H1 (cell line): ENCODE measurements at regions not wholly inside any gene's neighbourhood (a gene's known extent, or its start where the extent isn't known, plus 50 kb on each side); places are given as distances from the start of the nearest gene placed in this dataset.

Experiments
- CTCF ChIA-PET: fragments of 300-600 bp; sonication (Branson Sonifier 250); formaldehyde crosslinking; loops from one replicate; lab custom pipeline; 2021; ENCODE audit not compliant: partially characterized antibody; lab: Charles Lee
- POLR2A ChIA-PET: fragments of 300-600 bp; sonication (Branson Sonifier 250); formaldehyde crosslinking; loops from one replicate; lab custom pipeline; 2021; ENCODE audit warnings: inconsistent platforms; ENCODE audit not compliant: partially characterized antibody; lab: Charles Lee
- DNase-seq, 2 experiments: peaks; one replicate each; pipeline versions ENCODE4 v3.0.0 to v3.0.0-alpha.2; 2010 to 2022; ENCODE audit warnings: low spot score in 2 of 2, low read depth in 1 of 2, mixed read lengths in 1 of 2
- FAIRE-seq: peaks from 2 replicates; lab custom pipeline; 2011; peaks lifted over from hg19 to GRCh38; lab: Jason Lieb, UNC
- H2AFZ ChIP-seq: 2 replicates; pipeline ENCODE4 v1.8.1; 2012; ENCODE audit warnings: low read length, inconsistent platforms
- H2AK5ac ChIP-seq: 2 replicates; pipeline ENCODE4 v1.6.1; 2013; ENCODE audit warnings: low read depth, low read length
- H2BK120ac ChIP-seq: replicated peaks from 2 replicates; pipeline ENCODE3; 2013; ENCODE audit warnings: low read depth, low read length, inconsistent platforms
- H2BK12ac ChIP-seq: 2 replicates; pipeline ENCODE4 v1.6.1; 2013; ENCODE audit warnings: low read depth, low read length
- H2BK15ac ChIP-seq: 2 replicates; pipeline ENCODE4 v1.6.1; 2013; ENCODE audit warnings: low read length
- H2BK20ac ChIP-seq: 2 replicates; pipeline ENCODE4 v1.6.1; 2013; ENCODE audit warnings: low read length
- H2BK5ac ChIP-seq: 2 replicates; pipeline ENCODE4 v1.6.1; 2013; ENCODE audit warnings: low read depth, low read length
- H3K14ac ChIP-seq: 2 replicates; pipeline ENCODE4 v1.6.1; 2013; ENCODE audit warnings: inconsistent platforms; ENCODE audit not compliant: insufficient read length
- H3K18ac ChIP-seq: 2 replicates; pipeline ENCODE4 v1.6.1; 2013; ENCODE audit warnings: low read length; ENCODE audit errors: extremely low read depth
- H3K23ac ChIP-seq: 2 replicates; pipeline ENCODE4 v1.6.1; 2013; ENCODE audit warnings: inconsistent platforms; ENCODE audit not compliant: insufficient read length
- H3K23me2 ChIP-seq: 2 replicates; pipeline ENCODE4 v1.6.1; 2013; ENCODE audit warnings: low read depth, low read length
- H3K27ac ChIP-seq: 2 replicates; pipeline ENCODE4 v1.6.1; 2011; ENCODE audit warnings: low read depth, low read length, inconsistent platforms
- H3K27me3 ChIP-seq, 4 experiments: replicated peaks in 1 of 4; 1 replicate in 1 of 4; 2 replicates in 3 of 4; pipeline versions ENCODE4 v1.6.1 to v1.8.1; 2011 to 2013; ENCODE audit warnings: low read length in 3 of 4, mild to moderate bottlenecking in 3 of 4, inconsistent platforms in 2 of 4, mixed read lengths in 2 of 4, moderate library complexity in 1 of 4; ENCODE audit not compliant: control insufficient read depth in 3 of 4, insufficient read depth in 3 of 4; ENCODE audit errors: extremely low read depth in 1 of 4
- H3K36me3 ChIP-seq, 4 experiments: 2 replicates each; pipeline versions ENCODE4 v1.6.1 to v1.8.1; 2011 to 2013; ENCODE audit warnings: mild to moderate bottlenecking in 4 of 4, low read length in 3 of 4, moderate library complexity in 2 of 4, control low read depth in 1 of 4, inconsistent platforms in 1 of 4; ENCODE audit not compliant: insufficient read depth in 4 of 4, control insufficient read depth in 2 of 4
- H3K4ac ChIP-seq: replicated peaks from 2 replicates; pipeline ENCODE3; 2013; ENCODE audit warnings: low read length, low read depth, mixed read lengths, inconsistent platforms; ENCODE audit not compliant: insufficient read length
- H3K4me1 ChIP-seq, 4 experiments: replicated peaks in 1 of 4; 1 replicate in 1 of 4; 2 replicates in 3 of 4; pipeline versions ENCODE4 v1.6.1 to v1.8.1; 2011 to 2013; ENCODE audit warnings: low read length in 3 of 4, inconsistent platforms in 2 of 4, mixed read lengths in 1 of 4; ENCODE audit not compliant: insufficient read depth in 4 of 4, control insufficient read depth in 3 of 4
- H3K4me2 ChIP-seq, 2 experiments: 2 replicates each; pipeline versions ENCODE4 v1.6.1 to v1.8.1; 2011 to 2013; ENCODE audit warnings: low read depth in 2 of 2, low read length in 2 of 2, control low read depth in 1 of 2, inconsistent platforms in 1 of 2, mild to moderate bottlenecking in 1 of 2; ENCODE audit not compliant: insufficient read depth in 1 of 2
- H3K4me3 ChIP-seq, 4 experiments: fragments of 200-600, 300-600 bp in 1 of 4; sonication (generic), shearing (Covaris generic), sonication (Bioruptor Twin) in 1 of 4; 2 replicates each; pipeline versions ENCODE4 v1.5.1 to v1.8.1; 2011 to 2016; ENCODE audit warnings: low read length in 4 of 4, low read depth in 3 of 4, control low read depth in 2 of 4, inconsistent platforms in 2 of 4, mild to moderate bottlenecking in 2 of 4, mixed read lengths in 1 of 4, moderate library complexity in 1 of 4; ENCODE audit not compliant: insufficient read depth in 2 of 4; ENCODE audit errors: extremely low read depth in 1 of 4
- H3K56ac ChIP-seq: replicated peaks from 2 replicates; pipeline ENCODE3; 2013; ENCODE audit warnings: low read depth, mild to moderate bottlenecking, mixed read lengths, low read length, inconsistent platforms; ENCODE audit not compliant: insufficient read length
- H3K79me1 ChIP-seq: 2 replicates; pipeline ENCODE4 v1.6.1; 2013; ENCODE audit warnings: low read depth, low read length, control low read depth
- H3K79me2 ChIP-seq, 2 experiments: 2 replicates each; pipeline versions ENCODE4 v1.6.1 to v1.8.1; 2012 to 2013; ENCODE audit warnings: low read length in 2 of 2, mild to moderate bottlenecking in 2 of 2, inconsistent platforms in 1 of 2; ENCODE audit not compliant: insufficient read depth in 2 of 2, control insufficient read depth in 1 of 2
- H3K9ac ChIP-seq, 4 experiments: replicated peaks in 1 of 4; 1 replicate in 1 of 4; 2 replicates in 3 of 4; pipeline versions ENCODE4 v1.6.1 to v1.8.1; 2011 to 2013; ENCODE audit warnings: low read depth in 3 of 4, low read length in 3 of 4, control low read depth in 2 of 4, mild to moderate bottlenecking in 2 of 4, moderate library complexity in 2 of 4, inconsistent platforms in 1 of 4; ENCODE audit errors: extremely low read depth in 1 of 4
- H3K9me3 ChIP-seq, 2 experiments: 2 replicates each; pipeline versions ENCODE4 v1.6.1 to v1.8.1; 2012 to 2013; ENCODE audit warnings: mild to moderate bottlenecking in 2 of 2, moderate library complexity in 2 of 2, control low read depth in 1 of 2, inconsistent platforms in 1 of 2, low read depth in 1 of 2, low read length in 1 of 2, mixed read lengths in 1 of 2; ENCODE audit not compliant: insufficient read depth in 2 of 2
- H4K20me1 ChIP-seq, 2 experiments: replicated peaks in 1 of 2; 2 replicates each; pipeline versions ENCODE3 to v1.8.1; 2011 to 2013; ENCODE audit warnings: inconsistent platforms in 2 of 2, low read length in 2 of 2, mild to moderate bottlenecking in 1 of 2; ENCODE audit not compliant: insufficient read depth in 2 of 2, control insufficient read depth in 1 of 2
- H4K5ac ChIP-seq: 2 replicates; pipeline ENCODE4 v1.6.1; 2013; ENCODE audit warnings: low read length, low read depth, mixed read lengths, inconsistent platforms; ENCODE audit not compliant: insufficient read length
- H4K8ac ChIP-seq: 2 replicates; pipeline ENCODE4 v1.8.0; 2013; ENCODE audit warnings: mild to moderate bottlenecking, moderate library complexity, low read length, inconsistent platforms; ENCODE audit not compliant: insufficient read depth; ENCODE audit errors: extremely low read depth
- H4K91ac ChIP-seq: replicated peaks from 2 replicates; pipeline ENCODE3; 2013; ENCODE audit warnings: low read length, mixed read lengths, inconsistent platforms; ENCODE audit not compliant: insufficient read length
- ASH2L ChIP-seq: fragments of 200-600, 300-600 bp; sonication (generic); IDR thresholded peaks from one replicate; pipeline ENCODE4 v1.7.1; 2017; ENCODE audit warnings: low read length
- CHD1 ChIP-seq: IDR thresholded peaks from 2 replicates; pipeline ENCODE4 v1.6.1; 2012; ENCODE audit warnings: low read depth, low read length, improper control_type of control experiment
- EGR1 ChIP-seq: IDR thresholded peaks from 2 replicates; pipeline ENCODE4 v1.6.1; 2011; ENCODE audit warnings: low read depth, low read length, borderline replicate concordance
- FOSL1 ChIP-seq: IDR thresholded peaks from 2 replicates; pipeline ENCODE4 v1.6.1; 2011; ENCODE audit warnings: mild to moderate bottlenecking, low read depth, low read length, moderate library complexity; ENCODE audit not compliant: insufficient read depth
- GTF2F1 ChIP-seq: IDR thresholded peaks from 2 replicates; pipeline ENCODE4 v1.6.1; 2012; ENCODE audit warnings: low read depth, low read length, improper control_type of control experiment, borderline replicate concordance
- KDM1A ChIP-seq: fragments of 200-600, 300-600 bp; sonication (generic); IDR thresholded peaks from 2 replicates; pipeline ENCODE4 v1.7.1; 2016; ENCODE audit warnings: mild to moderate bottlenecking, low read length, borderline replicate concordance
- KDM4A ChIP-seq: IDR thresholded peaks from one replicate; pipeline ENCODE4 v1.7.1; 2012; ENCODE audit warnings: low read depth, mild to moderate bottlenecking, moderate library complexity, low read length, inconsistent platforms; ENCODE audit not compliant: severe bottlenecking
- RBBP5 ChIP-seq: IDR thresholded peaks from 2 replicates; pipeline ENCODE4 v1.7.1; 2012; ENCODE audit warnings: low read depth, mild to moderate bottlenecking, inconsistent platforms, low read length, moderate library complexity, borderline replicate concordance
- SAP30 ChIP-seq: fragments of 300-600 bp; sonication (generic); IDR thresholded peaks from 2 replicates; pipeline ENCODE4 v1.7.1; 2012; ENCODE audit warnings: low read length, moderate library complexity, mild to moderate bottlenecking, inconsistent platforms; ENCODE audit not compliant: insufficient read depth, insufficient replicate concordance
- SIX5 ChIP-seq: IDR thresholded peaks from 2 replicates; pipeline ENCODE4 v1.6.1; 2011; ENCODE audit warnings: mild to moderate bottlenecking, low read depth, low read length
- SP1 ChIP-seq: IDR thresholded peaks from 2 replicates; pipeline ENCODE4 v1.6.1; 2011; ENCODE audit warnings: low read depth, low read length
- TBP ChIP-seq: IDR thresholded peaks from 2 replicates; pipeline ENCODE4 v1.6.1; 2011; ENCODE audit warnings: low read depth, low read length, improper control_type of control experiment
- ZNF274 ChIP-seq: IDR thresholded peaks from 2 replicates; pipeline ENCODE4 v1.7.0; 2012; ENCODE audit warnings: low read length, borderline replicate concordance; ENCODE audit errors: extremely low read depth
- WGBS, 2 experiments: shearing (Covaris generic) in 1 of 2; methylation state at CpG; one replicate each; pipeline versions ENCODE4 v1.1.6 to v1.1.7; 2013 to 2015; ENCODE audit warnings: low lambda C conversion rate in 2 of 2, mixed read lengths in 2 of 2, inconsistent platforms in 1 of 2, low coverage in 1 of 2, missing lambda C conversion rate in 1 of 2; ENCODE audit not compliant: insufficient replicate concordance in 2 of 2, insufficient coverage in 1 of 2, insufficient read length in 1 of 2; ENCODE audit errors: extremely low coverage in 1 of 2, missing lambda C conversion rate in 1 of 2; 5-methylcytosine and 5-hydroxymethylcytosine counted together

GRCh38 chr2:239465017-239466001 is 64.5 kb upstream of the HDAC4 start:
- H3K4me1 ChIP-seq = no peaks in the 10 kb centered on the region
- no peak overlapping the region for H4K5ac ChIP-seq
- no peak overlapping the region for H3K27ac ChIP-seq
- no peak overlapping the region for H3K23ac ChIP-seq
- no peak overlapping the region for H2BK5ac ChIP-seq
- H4K8ac ChIP-seq = no peak overlapping the region; the same call in 1 of the 2 replicates
- no peaks in the 10 kb centered on the region for H3K79me1 ChIP-seq
- H3K36me3 ChIP-seq = no peaks in the 10 kb centered on the region
- H2BK120ac ChIP-seq = no peak overlapping the region
- no peak overlapping the region for H3K14ac ChIP-seq
- ChIA-PET CTCF (interaction anchor here (1.5 kb wide), 1 partner anchor 22 kb away, joined by 3 read pairs; no protein-coding TSS in a partner anchor), POLR2A (no interaction called here)
- no peaks in the 10 kb centered on the region for H3K27me3 ChIP-seq
- no peak overlapping the region for H2AK5ac ChIP-seq
- no peak overlapping the region for H2BK20ac ChIP-seq
- no peak overlapping the region for H3K9ac ChIP-seq
- H3K79me2 ChIP-seq = no peaks in the 10 kb centered on the region
- H4K20me1 ChIP-seq = peaks cover 0 to 1% of the 10 kb centered on the region in 2 experiments
- DNase-seq = no peak
- FAIRE-seq = no peak
- H3K23me2 ChIP-seq = peaks cover 7% of the 10 kb centered on the region; the same call in 1 of the 2 replicates
- H2AFZ ChIP-seq = no peak overlapping the region
- no peak overlapping the region for H2BK15ac ChIP-seq
- no peak overlapping the region for H3K4ac ChIP-seq
- H4K91ac ChIP-seq = no peak overlapping the region
- no peak overlapping the region for H3K4me2 ChIP-seq
- no peak overlapping the region for H3K56ac ChIP-seq
- no peak overlapping the region for H3K4me3 ChIP-seq
- H2BK12ac ChIP-seq = no peak overlapping the region
- no peak overlapping the region for H3K18ac ChIP-seq
- peaks cover 17 to 18% of the 10 kb centered on the region in 2 experiments; a peak in 2 of 4 replicates for H3K9me3 ChIP-seq
- 85% methylated on average over 29 of the region's 31 CpGs; no CpG with 5 or more reads in 1 of the 2 experiments for WGBS, 2 experiments
- no peak for TF ChIP-seq KDM4A
- TF ChIP-seq TBP = no peak
- no peak for TF ChIP-seq RBBP5
- no peak for TF ChIP-seq SIX5
- no peak for TF ChIP-seq SAP30
- no peak for TF ChIP-seq FOSL1
- no peak for TF ChIP-seq GTF2F1
- no peak for TF ChIP-seq SP1
- TF ChIP-seq ZNF274 = no peak
- TF ChIP-seq EGR1 = no peak
- no peak for TF ChIP-seq CHD1
- TF ChIP-seq ASH2L = no peak
- TF ChIP-seq KDM1A = no peak
